Endometrium (tissue), 2 donors: ENCODE measurements at regions not wholly inside any gene's neighbourhood (a gene's known extent, or its start where the extent isn't known, plus 50 kb on each side); places are given as distances from the start of the nearest gene placed in this dataset.
"Not testable (repeated sequence)": the region's sequence is repeated elsewhere in the genome, so short reads cannot be mapped to it uniquely, and the experiment has no call there.

Experiments used
- FAIRE-seq: peaks from 2 replicates; lab custom pipeline; 2012; peaks lifted over from hg19 to GRCh38; lab: Jason Lieb, UNC
- donor health status: control.
- donor health status: control.

GRCh38 chr2:60356346-60356745, 197.1 kb downstream of the BCL11A start:
- no peak for FAIRE-seq

- FAIRE-seq: no peak
These were observed 197.6 kb downstream of the BCL11A start for GRCh38 chr2:60355849-60356261.

- no peak for FAIRE-seq
These were observed 198.7 kb downstream of the BCL11A start for GRCh38 chr2:60354713-60355112.

- FAIRE-seq: no peak
These were observed 199.6 kb downstream of the BCL11A start for GRCh38 chr2:60353863-60354262.

- no peak for FAIRE-seq
These were observed 200.1 kb downstream of the BCL11A start for GRCh38 chr2:60353406-60353800.

GRCh38 chr2:60352491-60353405, 200.7 kb downstream of the BCL11A start:
- no peak for FAIRE-seq

GRCh38 chr2:60351802-60352201, 201.7 kb downstream of the BCL11A start:
- FAIRE-seq: no peak

- no peak for FAIRE-seq
These were observed 202.1 kb downstream of the BCL11A start for GRCh38 chr2:60351321-60351720.

GRCh38 chr2:60350791-60351190, 202.7 kb downstream of the BCL11A start:
- no peak for FAIRE-seq

- FAIRE-seq: no peak
These were observed 205.7 kb downstream of the BCL11A start for GRCh38 chr2:60347781-60348180.

GRCh38 chr2:60342491-60342890, 211.0 kb downstream of the BCL11A start:
- not testable (repeated sequence) for FAIRE-seq

- FAIRE-seq: no peak
These were observed 212.3 kb downstream of the BCL11A start for GRCh38 chr2:60341151-60341550.

GRCh38 chr2:60339286-60339685, 214.2 kb downstream of the BCL11A start:
- no peak for FAIRE-seq

- no peak for FAIRE-seq
These were observed 216.3 kb downstream of the BCL11A start for GRCh38 chr2:60337142-60337497.

- FAIRE-seq: no peak
These were observed 216.9 kb downstream of the BCL11A start for GRCh38 chr2:60336442-60337141.

GRCh38 chr2:60335533-60336237, 217.8 kb downstream of the BCL11A start:
- FAIRE-seq: no peak

- FAIRE-seq: no peak
These were observed 218.8 kb downstream of the BCL11A start for GRCh38 chr2:60334610-60335009.

- FAIRE-seq: no peak
These were observed 220.2 kb downstream of the BCL11A start for GRCh38 chr2:60333264-60333663.

- no peak for FAIRE-seq
These were observed 222.2 kb downstream of the BCL11A start for GRCh38 chr2:60331115-60331809.

- no peak for FAIRE-seq
These were observed 224.2 kb downstream of the BCL11A start for GRCh38 chr2:60329225-60329624.

- no peak for FAIRE-seq
These were observed 228.9 kb downstream of the BCL11A start for GRCh38 chr2:60324536-60324935.

GRCh38 chr2:60321816-60322215, 231.6 kb downstream of the BCL11A start:
- FAIRE-seq: no peak
